GM19372 (cell line): ENCODE measurements at regions not wholly inside any gene's neighbourhood (a gene's known extent, or its start where the extent isn't known, plus 50 kb on each side); places are given as distances from the start of the nearest gene placed in this dataset.

Source experiments
- ATAC-seq: cut with Tn5 transposase; IDR thresholded peaks from one replicate; pipeline ENCODE4 v1.9.1; 2021; ENCODE audit warnings: mild to moderate bottlenecking, low read depth, moderate library complexity; ENCODE audit not compliant: unreplicated experiment

- no peak for ATAC-seq
These were observed 50.6 kb upstream of the LOC128125822 start for GRCh38 chr6:63521475-63522210.
